K562 (cell line): ENCODE measurements at regions not wholly inside any gene's neighbourhood (a gene's known extent, or its start where the extent isn't known, plus 50 kb on each side); places are given as distances from the start of the nearest gene placed in this dataset.

ENCODE experiments used
- ATAC-seq: fragments of 200-7000 bp; cut with Tn5 transposase; 3 replicates; pipeline ENCODE4 v1.9.1; 2020; ENCODE audit warnings: moderate library complexity
- BruUV-seq: library from RNA; stranded (reverse); fragments of 400-500 nt; replicated peaks from 2 replicates; lab custom pipeline; 2021; lab: Mats Ljungman, UMichigan
- CTCF ChIA-PET: fragments of 300-600 bp; formaldehyde crosslinking; extraction: SDS; loops from one replicate; lab custom pipeline; 2021; ENCODE audit warnings: low intra/inter-chr PET ratio; lab: Yijun Ruan, JAX
- POLR2A ChIA-PET: fragments of 300-600, 350-650 bp; sonication (Branson Sonifier 250); formaldehyde crosslinking; extraction: SDS; loops from one replicate; lab custom pipeline; 2021; ENCODE audit warnings: antibody characterized with exemption, inconsistent platforms; lab: Yijun Ruan, JAX
- DNase-seq, 4 experiments: peaks; one replicate each; pipeline versions ENCODE4 v3.0.0 to v3.0.0-alpha.2; 2011 to 2018; ENCODE audit warnings: low spot score in 3 of 4, mixed read lengths in 3 of 4; ENCODE audit errors: extremely low read depth in 1 of 4
- FAIRE-seq: peaks from 2 replicates; lab custom pipeline; 2011; peaks lifted over from hg19 to GRCh38; lab: Jason Lieb, UNC
- H2AFZ ChIP-seq: 2 replicates; pipeline ENCODE4 v1.6.0; 2011; ENCODE audit warnings: low read depth, low read length, control low read depth, inconsistent platforms
- H3K27ac ChIP-seq: fragments of 200-600 bp; 3 replicates; pipeline ENCODE4 v1.8.0; 2011; ENCODE audit warnings: low read depth, mild to moderate bottlenecking, control low read depth, inconsistent platforms, low read length, moderate library complexity, mixed read lengths; ENCODE audit errors: extremely low read depth
- H3K27me3 ChIP-seq, 2 experiments: fragments of 300-600 bp in 1 of 2; 2 replicates in 1 of 2; 3 replicates in 1 of 2; pipeline versions ENCODE4 v1.6.0 to v1.8.0; 2011; ENCODE audit warnings: inconsistent platforms in 2 of 2, low read length in 2 of 2, mild to moderate bottlenecking in 1 of 2, mixed read lengths in 1 of 2, moderate library complexity in 1 of 2; ENCODE audit not compliant: control insufficient read depth in 2 of 2, insufficient read depth in 2 of 2
- H3K36me3 ChIP-seq: fragments of 300-600 bp; 3 replicates; pipeline ENCODE4 v1.8.0; 2011; ENCODE audit warnings: mild to moderate bottlenecking, low read length, inconsistent platforms; ENCODE audit not compliant: control insufficient read depth, insufficient read depth
- H3K4me1 ChIP-seq, 2 experiments: fragments of 200-600 bp in 1 of 2; replicated peaks in 1 of 2; 2 replicates in 1 of 2; 3 replicates in 1 of 2; pipeline versions ENCODE4 v1.5.1 to v1.8.0; 2011; ENCODE audit warnings: inconsistent platforms in 2 of 2, low read length in 2 of 2, mild to moderate bottlenecking in 1 of 2, mixed read lengths in 1 of 2, moderate library complexity in 1 of 2; ENCODE audit not compliant: control insufficient read depth in 2 of 2, insufficient read depth in 2 of 2
- H3K4me2 ChIP-seq: 2 replicates; pipeline ENCODE4 v1.6.1; 2011; ENCODE audit warnings: low read length, control low read depth, inconsistent platforms, mixed read lengths; ENCODE audit not compliant: insufficient read depth
- H3K4me3 ChIP-seq: fragments of 200-600 bp; sonication (generic), shearing (Covaris generic); 2 replicates; pipeline ENCODE4 v1.5.1; 2016; ENCODE audit warnings: control low read depth, inconsistent platforms
- H3K79me2 ChIP-seq: fragments of 200-600 bp; 3 replicates; pipeline ENCODE4 v1.8.0; 2011; ENCODE audit warnings: low read length, inconsistent platforms; ENCODE audit not compliant: control insufficient read depth, insufficient read depth
- H3K9ac ChIP-seq, 2 experiments: 2 replicates each; pipeline versions ENCODE4 v1.6.0 to v1.6.1; 2011; ENCODE audit warnings: low read depth in 2 of 2, low read length in 2 of 2, control low read depth in 1 of 2, inconsistent platforms in 1 of 2, mild to moderate bottlenecking in 1 of 2, mixed read lengths in 1 of 2; ENCODE audit not compliant: insufficient read depth in 1 of 2
- H3K9me1 ChIP-seq: one replicate; pipeline ENCODE4 v1.6.0; 2011; ENCODE audit warnings: inconsistent platforms, mild to moderate bottlenecking, low read length, moderate library complexity; ENCODE audit not compliant: control insufficient read depth, insufficient read depth
- H3K9me3 ChIP-seq: replicated peaks from 2 replicates; pipeline ENCODE4 v1.5.1; 2011; ENCODE audit warnings: low read depth, low read length, inconsistent platforms; ENCODE audit not compliant: control insufficient read depth, insufficient read depth
- H4K20me1 ChIP-seq: replicated peaks from 2 replicates; pipeline ENCODE4 v1.6.1; 2011; ENCODE audit warnings: low read length, inconsistent platforms, mixed read lengths; ENCODE audit not compliant: control insufficient read depth, insufficient read depth
- ATF1 ChIP-seq, 2 experiments: fragments of 450-650 bp in 1 of 2; IDR thresholded peaks; 2 replicates each; pipeline ENCODE4 v1.6.1; 2016; ENCODE audit warnings: missing compliant biosample characterization in 1 of 2, missing genetic modification characterization in 1 of 2
- CCAR2 ChIP-seq: fragments of 200-400 bp; formaldehyde crosslinking; IDR thresholded peaks from 2 replicates; pipeline ENCODE4 v1.6.1; 2017; ENCODE audit warnings: mild to moderate bottlenecking, low read depth, low read length
- HDAC1 ChIP-seq, 2 experiments: fragments of 450-650 bp; IDR thresholded peaks; 2 replicates each; pipeline ENCODE4 v1.6.1; 2016 to 2017; ENCODE audit warnings: inconsistent platforms in 1 of 2, mild to moderate bottlenecking in 1 of 2, moderate library complexity in 1 of 2
- HOXB6 ChIP-seq: fragments of 250-450 bp; sonication (Bioruptor Pico); IDR thresholded peaks from 2 replicates; pipeline ENCODE4 v1.5.1; 2022; ENCODE audit warnings: mild to moderate bottlenecking, borderline replicate concordance
- JUNB ChIP-seq: fragments of 450-650 bp; formaldehyde crosslinking; conservative IDR thresholded peaks from 2 replicates; pipeline ENCODE4 v1.4.0; 2020; ENCODE audit warnings: mild to moderate bottlenecking
- KDM1A ChIP-seq, 2 experiments: fragments of 450-650 bp; IDR thresholded peaks; 2 replicates each; pipeline ENCODE4 v1.6.1; 2016; ENCODE audit warnings: mild to moderate bottlenecking in 2 of 2
- ZNF124 ChIP-seq: sonication (generic); formaldehyde crosslinking; IDR thresholded peaks from 2 replicates; pipeline ENCODE4 v1.8.1; 2022; ENCODE audit warnings: missing genetic modification reagents
- WGBS: fragments of 100-300 bp; shearing (Covaris generic); methylation state at CpG from one replicate; pipeline ENCODE4 v1.1.6; 2016; ENCODE audit warnings: low coverage, mixed read lengths; ENCODE audit not compliant: insufficient coverage; ENCODE audit errors: missing lambda C conversion rate; 5-methylcytosine and 5-hydroxymethylcytosine counted together
- in situ Hi-C: fragments of 300-500 bp; cut with MboI; formaldehyde crosslinking; loops from 4 replicates; pipeline ENCODE4 v1.15.0; 2018; ENCODE audit warnings: inconsistent platforms, mixed read lengths
- intact Hi-C: fragments of 100-400 bp; cut with micrococcal nuclease; formaldehyde crosslinking; loops from 2 replicates; pipeline ENCODE4 v1.14.2; 2022
- TF ChIP-seq, protein P1 (sequence below): fragments of 250-450 bp; sonication (Bioruptor Pico); IDR thresholded peaks from 2 replicates; pipeline ENCODE4 v1.8.0; 2022; ENCODE audit warnings: moderate library complexity, mild to moderate bottlenecking, inconsistent platforms
- TF ChIP-seq, protein P2 (sequence below): fragments of 450-650 bp; IDR thresholded peaks from 2 replicates; pipeline ENCODE4 v1.6.1; 2016; ENCODE audit warnings: low read depth, mild to moderate bottlenecking, moderate library complexity
- TF ChIP-seq, protein P3 (sequence below): fragments of 200-800 bp; sonication (Bioruptor generic); IDR thresholded peaks from 2 replicates; pipeline ENCODE4 v1.6.1; 2017; ENCODE audit warnings: missing genetic modification characterization, missing compliant biosample characterization
- TF ChIP-seq, protein P4 (sequence below): fragments of 250-450 bp; sonication (Bioruptor Pico); IDR thresholded peaks from 2 replicates; pipeline ENCODE4 v1.5.1; 2021; ENCODE audit warnings: mild to moderate bottlenecking
- TF ChIP-seq, protein P5 (sequence below): sonication (generic); formaldehyde crosslinking; IDR thresholded peaks from 2 replicates; pipeline ENCODE4 v1.8.1; 2023; ENCODE audit warnings: mild to moderate bottlenecking, missing genetic modification reagents
- TF ChIP-seq, protein P6 (sequence below): fragments of 450-650 bp; conservative IDR thresholded peaks from 2 replicates; pipeline ENCODE4 v1.6.1; 2016; ENCODE audit warnings: missing genetic modification characterization, low read depth, mild to moderate bottlenecking, missing compliant biosample characterization, moderate library complexity

DNA sequence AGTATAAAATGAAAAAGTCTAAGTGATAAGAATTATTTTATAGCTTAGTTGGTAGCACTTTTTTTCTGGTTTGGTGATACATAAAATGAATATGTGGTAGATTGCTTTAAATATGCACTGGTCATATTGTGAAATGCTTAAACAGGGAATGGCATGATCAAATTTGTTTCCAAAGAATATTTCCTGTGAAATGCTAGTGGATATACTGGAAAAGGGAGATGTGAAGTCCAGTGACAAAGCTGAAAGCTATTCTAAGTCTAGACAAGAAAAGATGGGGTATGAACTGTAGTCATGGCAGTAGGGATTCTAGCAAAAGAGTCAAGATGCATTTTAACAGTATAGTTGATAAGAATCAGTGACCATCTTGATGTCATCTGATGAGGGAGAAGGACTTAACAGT lies 98.9 kb upstream of the MME start (continued):
- TF ChIP-seq, protein P1, sequence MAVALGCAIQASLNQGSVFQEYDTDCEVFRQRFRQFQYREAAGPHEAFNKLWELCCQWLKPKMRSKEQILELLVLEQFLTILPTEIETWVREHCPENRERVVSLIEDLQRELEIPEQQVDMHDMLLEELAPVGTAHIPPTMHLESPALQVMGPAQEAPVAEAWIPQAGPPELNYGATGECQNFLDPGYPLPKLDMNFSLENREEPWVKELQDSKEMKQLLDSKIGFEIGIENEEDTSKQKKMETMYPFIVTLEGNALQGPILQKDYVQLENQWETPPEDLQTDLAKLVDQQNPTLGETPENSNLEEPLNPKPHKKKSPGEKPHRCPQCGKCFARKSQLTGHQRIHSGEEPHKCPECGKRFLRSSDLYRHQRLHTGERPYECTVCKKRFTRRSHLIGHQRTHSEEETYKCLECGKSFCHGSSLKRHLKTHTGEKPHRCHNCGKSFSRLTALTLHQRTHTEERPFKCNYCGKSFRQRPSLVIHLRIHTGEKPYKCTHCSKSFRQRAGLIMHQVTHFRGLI (CRISPR knock-in tag) = no peak
- TF ChIP-seq, protein P2, sequence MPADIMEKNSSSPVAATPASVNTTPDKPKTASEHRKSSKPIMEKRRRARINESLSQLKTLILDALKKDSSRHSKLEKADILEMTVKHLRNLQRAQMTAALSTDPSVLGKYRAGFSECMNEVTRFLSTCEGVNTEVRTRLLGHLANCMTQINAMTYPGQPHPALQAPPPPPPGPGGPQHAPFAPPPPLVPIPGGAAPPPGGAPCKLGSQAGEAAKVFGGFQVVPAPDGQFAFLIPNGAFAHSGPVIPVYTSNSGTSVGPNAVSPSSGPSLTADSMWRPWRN = no peak

DNA sequence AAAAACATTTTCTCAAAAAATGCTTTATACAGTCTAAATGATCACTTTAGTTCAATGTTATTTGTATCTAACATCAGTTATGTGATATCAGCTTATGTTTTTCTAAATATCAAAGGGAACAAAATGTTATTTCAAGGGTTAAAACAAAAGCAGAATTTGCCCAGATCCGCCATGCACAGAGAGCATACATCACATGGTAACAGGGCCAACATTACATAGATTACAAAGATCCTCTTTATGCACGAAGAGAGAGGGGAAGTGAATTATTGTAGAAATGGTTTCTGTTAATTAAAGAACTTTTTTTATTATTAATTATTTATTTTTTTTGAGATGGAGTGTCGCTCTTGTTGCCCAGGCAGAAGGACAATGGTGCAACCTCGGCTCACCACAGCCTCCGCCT lies 100.8 kb upstream of the MME start:
- in situ Hi-C loops (no loop called here), intact Hi-C loops (no loop called here)
- Histone ChIP-seq H2AFZ (no peak overlapping the region), H3K9me3 (no peaks in the 10 kb centered on the region), H3K4me1 (no peaks in the 10 kb centered on the region; a peak in 2 of 5 replicates), H3K9me1 (no peaks in the 10 kb centered on the region), H3K27ac (no peak overlapping the region), H3K36me3 (no peaks in the 10 kb centered on the region), H3K4me3 (no peak overlapping the region), H3K9ac (no peak overlapping the region), H3K27me3 (no peaks in the 10 kb centered on the region), H3K79me2 (no peaks in the 10 kb centered on the region), H4K20me1 (no peaks in the 10 kb centered on the region), H3K4me2 (no peak overlapping the region)
- BruUV-seq = no TSS peak
- POLR2A ChIA-PET = no interaction called here
- TF ChIP-seq, protein P3, sequence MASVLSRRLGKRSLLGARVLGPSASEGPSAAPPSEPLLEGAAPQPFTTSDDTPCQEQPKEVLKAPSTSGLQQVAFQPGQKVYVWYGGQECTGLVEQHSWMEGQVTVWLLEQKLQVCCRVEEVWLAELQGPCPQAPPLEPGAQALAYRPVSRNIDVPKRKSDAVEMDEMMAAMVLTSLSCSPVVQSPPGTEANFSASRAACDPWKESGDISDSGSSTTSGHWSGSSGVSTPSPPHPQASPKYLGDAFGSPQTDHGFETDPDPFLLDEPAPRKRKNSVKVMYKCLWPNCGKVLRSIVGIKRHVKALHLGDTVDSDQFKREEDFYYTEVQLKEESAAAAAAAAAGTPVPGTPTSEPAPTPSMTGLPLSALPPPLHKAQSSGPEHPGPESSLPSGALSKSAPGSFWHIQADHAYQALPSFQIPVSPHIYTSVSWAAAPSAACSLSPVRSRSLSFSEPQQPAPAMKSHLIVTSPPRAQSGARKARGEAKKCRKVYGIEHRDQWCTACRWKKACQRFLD = no peak
- TF ChIP-seq, protein P4, sequence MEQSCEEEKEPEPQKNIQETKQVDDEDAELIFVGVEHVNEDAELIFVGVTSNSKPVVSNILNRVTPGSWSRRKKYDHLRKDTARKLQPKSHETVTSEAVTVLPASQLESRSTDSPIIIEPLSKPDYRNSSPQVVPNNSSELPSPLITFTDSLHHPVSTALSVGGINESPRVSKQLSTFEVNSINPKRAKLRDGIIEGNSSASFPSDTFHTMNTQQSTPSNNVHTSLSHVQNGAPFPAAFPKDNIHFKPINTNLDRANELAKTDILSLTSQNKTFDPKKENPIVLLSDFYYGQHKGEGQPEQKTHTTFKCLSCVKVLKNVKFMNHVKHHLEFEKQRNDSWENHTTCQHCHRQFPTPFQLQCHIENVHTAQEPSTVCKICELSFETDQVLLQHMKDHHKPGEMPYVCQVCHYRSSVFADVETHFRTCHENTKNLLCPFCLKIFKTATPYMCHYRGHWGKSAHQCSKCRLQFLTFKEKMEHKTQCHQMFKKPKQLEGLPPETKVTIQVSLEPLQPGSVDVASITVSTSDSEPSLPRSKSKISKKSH (CRISPR knock-in tag) = no peak
- TF ChIP-seq, protein P5, sequence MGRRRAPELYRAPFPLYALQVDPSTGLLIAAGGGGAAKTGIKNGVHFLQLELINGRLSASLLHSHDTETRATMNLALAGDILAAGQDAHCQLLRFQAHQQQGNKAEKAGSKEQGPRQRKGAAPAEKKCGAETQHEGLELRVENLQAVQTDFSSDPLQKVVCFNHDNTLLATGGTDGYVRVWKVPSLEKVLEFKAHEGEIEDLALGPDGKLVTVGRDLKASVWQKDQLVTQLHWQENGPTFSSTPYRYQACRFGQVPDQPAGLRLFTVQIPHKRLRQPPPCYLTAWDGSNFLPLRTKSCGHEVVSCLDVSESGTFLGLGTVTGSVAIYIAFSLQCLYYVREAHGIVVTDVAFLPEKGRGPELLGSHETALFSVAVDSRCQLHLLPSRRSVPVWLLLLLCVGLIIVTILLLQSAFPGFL (CRISPR knock-in tag) = no peak
- no peak for TF ChIP-seq ATF1 (CRISPR knock-in tag; IDR thresholded peaks at IDR 0.05)
- TF ChIP-seq ATF1 (tag; IDR thresholded peaks at IDR 0.05) = no peak
- TF ChIP-seq JUNB (CRISPR knock-in tag) = no peak
- no peak for TF ChIP-seq ZNF124
- no peak for TF ChIP-seq KDM1A (IDR thresholded peaks at IDR 0.05)
- TF ChIP-seq HOXB6 (CRISPR knock-in tag) = no peak
- TF ChIP-seq, protein P6, sequence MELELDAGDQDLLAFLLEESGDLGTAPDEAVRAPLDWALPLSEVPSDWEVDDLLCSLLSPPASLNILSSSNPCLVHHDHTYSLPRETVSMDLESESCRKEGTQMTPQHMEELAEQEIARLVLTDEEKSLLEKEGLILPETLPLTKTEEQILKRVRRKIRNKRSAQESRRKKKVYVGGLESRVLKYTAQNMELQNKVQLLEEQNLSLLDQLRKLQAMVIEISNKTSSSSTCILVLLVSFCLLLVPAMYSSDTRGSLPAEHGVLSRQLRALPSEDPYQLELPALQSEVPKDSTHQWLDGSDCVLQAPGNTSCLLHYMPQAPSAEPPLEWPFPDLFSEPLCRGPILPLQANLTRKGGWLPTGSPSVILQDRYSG (tag) = no peak
- TF ChIP-seq CCAR2 = no peak
- TF ChIP-seq HDAC1 (IDR thresholded peaks at IDR 0.05) = no peak
- ATAC-seq = no peak
- WGBS = 42% methylated on average over 5 of the region's 5 CpGs
- DNase-seq = no peak
- CTCF ChIA-PET = no interaction called here
- no peak for FAIRE-seq
